NCI-H526 (cell line): ENCODE measurements at regions not wholly inside any gene's neighbourhood (a gene's known extent, or its start where the extent isn't known, plus 50 kb on each side); places are given as distances from the start of the nearest gene placed in this dataset.
"Not testable (repeated sequence)": the region's sequence is repeated elsewhere in the genome, so short reads cannot be mapped to it uniquely, and the experiment has no call there.

Experiments used
- DNase-seq, 2 experiments: peaks; one replicate each; lab custom pipeline; 2025; lab: John Stamatoyannopoulos, UW

DNA sequence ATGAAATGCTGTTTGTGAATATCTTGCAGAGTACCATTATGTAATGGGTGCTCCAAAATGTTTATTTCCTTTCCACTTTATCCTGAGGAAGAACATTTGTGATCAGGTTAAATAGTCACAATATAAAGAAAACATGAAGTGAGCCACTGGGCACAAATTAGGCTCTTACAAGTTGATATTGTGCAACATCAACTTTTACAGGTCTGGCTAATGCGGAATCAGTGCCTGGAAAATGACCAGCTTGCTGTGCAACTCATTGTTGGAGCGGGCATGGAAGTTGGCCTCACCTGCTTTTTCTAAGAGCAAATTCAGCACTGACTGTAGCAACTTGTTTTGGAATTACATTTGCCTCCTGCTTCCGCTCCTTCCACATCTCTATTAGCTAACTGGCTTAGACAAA, 216.9 kb upstream of the PLPPR1 start:
- no peak for DNase-seq

DNA sequence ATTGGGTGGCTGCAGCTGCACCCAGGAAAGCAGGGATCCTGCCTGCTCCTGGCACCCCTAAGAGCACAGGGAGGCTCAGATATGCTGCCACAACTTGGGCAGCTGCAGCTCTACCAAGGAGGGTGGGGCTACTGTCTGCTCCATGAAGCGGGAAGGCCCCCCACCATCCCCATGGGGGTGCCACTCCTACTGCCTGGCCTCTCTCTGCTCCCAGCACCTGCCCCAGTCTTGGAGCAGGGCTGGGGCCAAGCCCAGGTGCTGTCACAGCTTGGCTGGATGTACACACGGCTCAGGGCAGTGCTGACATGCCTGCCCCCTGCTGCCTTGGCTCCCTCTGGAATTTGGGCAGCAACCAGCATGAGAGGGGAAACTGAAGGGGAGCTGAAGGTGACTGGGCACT, 214.7 kb upstream of the PLPPR1 start:
- no peak for DNase-seq

- no peak for DNase-seq
Observed at GRCh38 chr9:100819980-100820379, 208.5 kb upstream of the PLPPR1 start.

GRCh38 chr9:100833035-100833434, 195.5 kb upstream of the PLPPR1 start:
- DNase-seq: not testable (repeated sequence)

DNA sequence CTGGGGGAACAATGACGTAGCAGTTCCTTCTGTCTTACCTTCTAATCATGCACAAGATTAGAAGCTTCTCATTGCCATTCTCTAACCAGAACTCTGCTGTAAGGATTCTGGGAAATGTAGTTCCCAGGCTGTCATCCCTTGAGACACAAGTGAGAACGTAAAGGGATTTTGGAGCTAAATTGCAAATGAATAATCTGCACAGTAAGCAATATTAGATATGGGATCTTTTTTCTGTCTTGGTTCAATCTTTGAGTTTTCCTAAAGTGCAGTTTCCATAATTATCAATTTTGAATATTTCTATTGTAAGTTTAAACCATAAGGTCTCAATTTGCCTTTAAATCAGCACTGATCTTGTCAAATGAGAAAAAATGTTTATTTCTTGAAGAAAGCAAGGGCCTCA, 189.7 kb upstream of the PLPPR1 start:
- no peak for DNase-seq

GRCh38 chr9:100848726-100849125, 179.8 kb upstream of the PLPPR1 start:
- no peak for DNase-seq

GRCh38 chr9:100852088-100852487, 176.4 kb upstream of the PLPPR1 start:
- DNase-seq: peak; percentile 16 to 24

GRCh38 chr9:100856238-100856637, 172.3 kb upstream of the PLPPR1 start:
- no peak for DNase-seq

- no peak for DNase-seq
Observed at GRCh38 chr9:100865111-100865510, 163.4 kb upstream of the PLPPR1 start.

DNA sequence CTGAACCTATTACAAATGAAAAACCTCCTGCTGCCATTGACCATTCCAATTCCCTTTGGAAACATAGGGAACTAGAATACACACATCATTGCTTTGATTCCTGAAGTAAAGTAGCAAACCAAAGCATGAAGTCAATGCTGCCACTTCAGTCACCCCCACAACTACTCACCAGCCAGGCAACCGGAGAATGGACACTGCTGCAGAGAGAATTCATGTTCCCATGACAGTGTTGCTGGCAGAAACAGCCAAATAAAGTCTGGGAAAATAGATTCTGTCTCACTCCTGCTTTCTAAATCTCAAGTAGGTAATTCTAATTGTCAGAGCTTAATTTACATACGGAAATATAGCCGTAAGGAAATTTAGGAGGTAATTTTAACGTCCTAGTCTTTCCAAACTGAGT, 162.9 kb upstream of the PLPPR1 start:
- no peak for DNase-seq

DNA sequence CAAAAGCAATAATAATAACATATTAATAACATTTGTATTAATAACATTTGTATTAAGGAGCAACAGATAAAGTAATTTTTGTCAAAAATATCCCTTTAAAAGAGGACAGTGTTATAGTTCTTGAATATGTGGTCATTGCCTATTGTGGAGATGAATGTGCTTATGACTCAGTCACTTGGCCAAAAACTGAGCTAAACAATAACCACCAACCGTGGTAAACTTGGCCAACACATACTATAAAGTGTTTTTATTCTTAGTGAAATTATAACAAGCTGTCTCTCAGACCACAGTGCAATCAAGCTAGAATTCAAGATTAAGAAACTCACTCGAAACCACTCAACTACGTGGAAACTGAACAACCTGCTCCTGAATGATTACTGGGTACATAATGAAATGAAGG, 159.2 kb upstream of the PLPPR1 start:
- no peak for DNase-seq

DNA sequence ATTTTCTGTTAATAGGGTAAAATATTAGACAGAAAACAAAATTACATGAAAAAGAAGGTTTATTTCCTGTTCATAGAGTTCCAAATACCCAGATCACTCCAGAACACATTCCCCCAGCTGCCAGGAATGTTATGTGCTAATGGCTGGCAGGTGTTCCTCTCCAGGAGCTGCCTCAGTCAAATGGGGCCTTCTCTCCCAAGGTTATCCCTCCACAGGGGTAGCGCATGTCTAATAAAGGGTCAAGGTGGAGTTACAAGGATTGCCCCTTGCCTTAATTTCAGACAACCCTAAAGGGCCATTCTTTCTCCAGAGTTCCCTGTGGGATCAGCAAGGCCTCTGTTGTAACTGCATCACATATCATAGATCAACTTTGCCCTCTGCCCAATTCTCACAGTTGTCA, 148.6 kb upstream of the PLPPR1 start:
- DNase-seq: no peak

DNA sequence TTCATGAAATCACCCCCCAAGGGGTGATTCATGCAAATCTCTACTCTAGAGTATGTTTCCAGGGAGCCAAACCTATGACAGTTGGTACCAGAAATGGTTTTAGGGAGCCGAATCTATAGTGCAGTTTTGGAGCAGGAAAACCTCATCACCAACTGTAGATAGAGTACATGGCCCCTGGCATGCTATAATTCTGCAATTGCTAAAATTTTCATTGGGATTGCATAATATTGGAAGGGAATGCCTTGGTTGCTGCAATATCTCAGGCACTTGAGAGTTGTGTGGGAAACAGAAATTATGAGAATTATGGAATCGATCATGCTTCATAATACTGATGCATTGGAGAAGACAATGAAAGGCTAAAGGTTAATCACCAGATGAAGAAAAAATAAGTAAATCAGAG, 148.2 kb upstream of the PLPPR1 start:
- no peak for DNase-seq

DNA sequence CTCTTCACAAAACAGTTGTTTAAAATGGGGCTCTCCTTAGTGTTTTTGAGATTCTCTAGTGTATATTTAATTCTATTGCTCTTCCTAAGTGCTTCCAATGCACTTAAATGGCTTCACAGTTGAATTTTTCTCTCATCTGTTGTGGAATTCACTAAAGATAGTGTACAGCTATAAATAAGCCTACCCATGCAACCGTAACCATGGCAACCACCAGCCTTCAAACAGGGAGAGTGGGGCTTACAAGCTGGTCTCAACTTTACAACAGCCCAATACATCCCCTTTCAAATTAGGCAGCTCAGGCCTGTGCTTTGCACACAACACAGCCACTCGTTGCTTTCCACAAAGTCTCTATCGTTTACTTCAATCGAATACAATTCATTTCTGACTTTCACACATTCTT, 144.0 kb upstream of the PLPPR1 start:
- no peak for DNase-seq

DNA sequence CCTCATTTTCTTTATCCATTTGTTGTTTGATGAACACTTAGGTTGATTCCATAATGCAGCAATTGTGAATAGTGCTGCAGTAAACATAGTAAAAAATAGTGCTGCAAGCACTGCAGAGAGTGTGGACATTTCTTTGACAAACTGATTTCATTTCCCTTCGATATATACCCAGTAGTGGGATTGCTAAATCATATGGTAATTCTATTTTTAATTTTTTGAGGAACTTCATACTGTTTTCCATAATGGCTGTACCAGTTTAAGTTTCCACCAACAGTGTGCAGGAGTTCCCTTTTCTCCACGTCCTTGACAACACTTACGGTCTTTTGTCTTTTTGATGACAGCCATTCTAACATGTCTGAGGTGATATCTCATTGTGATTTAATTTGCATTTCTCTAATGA, 138.2 kb upstream of the PLPPR1 start:
- no peak for DNase-seq

DNA sequence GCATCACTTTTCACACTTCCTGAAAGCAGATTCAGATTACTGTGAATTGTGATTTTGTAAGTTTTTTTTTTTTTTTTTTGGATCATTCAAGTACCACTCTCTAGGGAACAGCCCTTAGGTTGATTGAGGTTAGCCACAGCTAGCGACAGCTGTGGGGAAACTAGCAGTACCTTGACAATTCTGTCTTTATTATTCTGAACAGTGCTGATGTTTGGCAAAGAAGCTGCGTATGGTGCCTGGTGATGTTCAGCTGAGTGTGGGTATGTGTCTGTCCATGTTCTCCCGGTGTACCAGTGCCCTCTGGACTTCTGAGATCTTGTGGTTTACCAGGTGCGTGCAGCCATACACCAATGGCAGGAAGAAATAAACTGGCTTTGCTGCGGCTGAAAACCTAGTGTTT, 117.3 kb upstream of the PLPPR1 start:
- no peak for DNase-seq

DNA sequence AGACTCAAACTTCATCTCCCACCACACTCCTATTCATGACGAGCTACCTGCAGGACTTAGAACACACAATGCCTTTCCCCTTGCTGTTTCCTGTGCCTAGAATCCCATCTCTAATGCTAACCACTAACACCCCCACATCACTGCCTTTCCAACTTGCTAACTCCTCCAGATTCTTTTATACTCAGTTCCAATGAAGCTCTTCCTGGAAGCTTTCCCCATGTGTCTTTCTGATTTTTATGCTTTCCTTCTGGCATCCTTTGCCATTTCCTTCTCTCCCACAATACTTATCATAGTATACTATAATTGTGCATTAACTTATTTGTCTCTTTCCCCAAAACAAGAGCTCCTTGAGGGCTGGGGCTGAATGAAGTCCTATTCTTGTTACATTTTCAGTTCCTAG, 115.3 kb upstream of the PLPPR1 start:
- DNase-seq: no peak

DNA sequence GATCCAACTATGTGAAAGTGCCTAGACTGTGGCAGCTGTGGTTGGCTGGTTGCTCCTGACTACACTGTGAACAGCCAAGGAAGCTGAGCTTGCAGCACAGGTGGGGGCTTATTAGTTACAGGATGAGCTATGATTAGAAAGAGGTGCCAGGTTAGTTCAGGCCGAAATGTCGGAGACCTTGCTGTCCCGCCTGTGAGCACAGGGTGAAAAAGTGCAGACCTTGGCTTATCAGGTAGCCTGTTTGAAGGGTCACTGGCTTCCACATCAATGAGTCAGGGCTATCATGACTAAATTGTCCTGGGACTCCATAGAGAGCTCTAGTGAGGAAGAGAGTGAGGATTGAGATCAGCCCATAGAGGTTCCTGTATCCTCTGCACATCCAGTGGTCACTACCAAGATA, 114.3 kb upstream of the PLPPR1 start:
- DNase-seq: no peak

DNA sequence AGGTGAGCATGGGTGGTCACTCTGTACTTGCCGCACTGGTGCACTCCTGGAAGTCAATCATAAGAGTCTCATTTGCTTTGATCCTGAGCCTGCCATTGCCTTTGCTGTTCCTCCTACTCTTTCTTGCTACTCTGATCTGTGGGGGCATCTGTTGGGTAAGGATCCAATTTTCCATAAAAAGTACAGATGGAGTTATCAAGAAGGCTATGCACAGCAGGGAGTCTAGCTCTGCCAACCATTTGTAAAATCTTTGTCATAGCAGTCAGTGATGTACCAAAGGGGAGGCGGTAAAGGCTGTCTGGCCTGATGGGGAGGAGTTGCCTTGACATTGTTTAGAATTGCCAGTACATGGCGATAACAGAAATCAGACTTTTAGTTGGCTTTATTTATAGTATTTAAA, 109.0 kb upstream of the PLPPR1 start:
- no peak for DNase-seq

DNA sequence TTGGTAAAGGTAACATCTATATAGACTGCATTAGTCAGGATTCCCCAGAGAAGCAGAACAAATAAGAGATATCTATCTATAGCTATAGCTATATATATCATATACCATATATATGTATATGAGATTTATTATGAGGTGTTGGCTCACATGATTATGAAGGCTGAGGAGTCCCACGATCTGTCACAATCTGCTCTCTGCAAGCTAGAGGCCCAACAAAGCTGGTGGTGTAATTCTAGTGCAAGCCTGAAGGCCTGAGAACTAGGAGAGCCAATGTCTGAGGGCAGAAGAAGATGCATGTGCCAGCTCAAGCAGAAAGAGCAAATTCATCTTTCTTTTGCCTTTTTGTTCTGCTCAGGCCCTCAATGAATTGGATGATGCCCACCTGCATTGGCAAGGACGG, 102.2 kb upstream of the PLPPR1 start:
- DNase-seq: no peak

GRCh38 chr9:100927763-100928162, 100.8 kb upstream of the PLPPR1 start:
- no peak for DNase-seq

DNA sequence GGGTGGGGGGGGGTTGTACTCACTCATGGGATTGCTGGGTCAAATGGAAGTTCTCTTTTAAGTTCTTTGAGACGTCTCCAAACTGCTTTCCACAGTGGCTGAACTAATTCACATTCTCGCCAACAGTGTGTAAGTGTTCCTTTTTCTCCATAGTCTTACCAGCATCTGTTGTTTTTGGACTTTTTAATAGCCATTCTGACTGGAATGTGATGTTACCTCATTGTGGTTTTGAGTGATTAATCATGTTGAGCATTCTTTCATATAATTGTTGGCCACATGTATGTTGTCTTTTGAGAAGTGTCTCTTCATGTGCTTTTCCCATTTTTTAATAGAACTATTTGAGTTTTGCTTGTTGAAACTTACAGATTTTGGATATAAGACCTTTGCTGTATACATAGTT, 94.9 kb upstream of the PLPPR1 start:
- no peak for DNase-seq

DNA sequence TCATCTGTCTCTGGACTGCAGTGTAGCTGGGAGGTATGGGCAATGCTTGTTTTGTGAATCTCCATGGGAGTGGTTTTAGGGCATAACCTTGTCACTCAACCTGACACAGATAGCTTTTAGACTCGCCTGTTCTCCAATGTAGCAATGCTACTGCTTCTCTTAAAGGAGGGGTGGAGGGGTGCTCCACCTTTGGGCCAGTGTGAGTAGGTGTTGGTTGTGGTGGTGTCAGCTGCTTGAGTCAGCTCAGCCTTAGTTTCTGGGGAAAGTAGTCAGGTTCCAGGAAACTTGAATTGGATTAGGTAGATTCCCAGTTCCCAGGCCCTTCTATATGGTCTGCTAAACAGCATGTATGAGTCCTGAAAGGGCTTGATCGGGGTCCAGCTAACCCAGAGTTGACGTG, 91.1 kb upstream of the PLPPR1 start:
- DNase-seq: no peak

DNA sequence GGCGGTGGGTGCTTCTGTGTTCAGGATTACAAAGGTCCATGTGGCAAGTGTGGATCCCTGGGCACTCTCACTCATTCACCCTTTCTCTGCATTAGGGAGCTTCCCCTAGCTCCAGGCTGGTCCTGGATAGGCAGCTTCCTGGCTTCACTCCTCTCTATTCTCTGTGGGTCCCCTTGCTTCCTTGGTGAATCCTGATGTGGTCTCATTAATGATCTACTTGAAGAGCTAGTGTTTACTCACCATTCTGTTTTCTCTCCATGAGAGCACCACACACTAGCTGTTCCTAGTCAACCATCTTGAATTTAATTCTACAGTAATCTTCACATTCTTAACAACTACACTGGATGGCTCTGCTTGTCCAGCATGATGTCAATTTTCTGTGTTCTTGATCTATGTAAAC, 90.0 kb upstream of the PLPPR1 start:
- DNase-seq: no peak

- DNase-seq: no peak
Observed at GRCh38 chr9:100939636-100940035, 88.9 kb upstream of the PLPPR1 start.
